Fibroblast of skin of left biceps (primary cell): ENCODE measurements at regions not wholly inside any gene's neighbourhood (a gene's known extent, or its start where the extent isn't known, plus 50 kb on each side); places are given as distances from the start of the nearest gene placed in this dataset.

Source experiments
- DNase-seq, 2 experiments: peaks; one replicate each; pipeline ENCODE4 v3.0.0-alpha.2; 2013; ENCODE audit warnings: low read depth in 2 of 2

DNA sequence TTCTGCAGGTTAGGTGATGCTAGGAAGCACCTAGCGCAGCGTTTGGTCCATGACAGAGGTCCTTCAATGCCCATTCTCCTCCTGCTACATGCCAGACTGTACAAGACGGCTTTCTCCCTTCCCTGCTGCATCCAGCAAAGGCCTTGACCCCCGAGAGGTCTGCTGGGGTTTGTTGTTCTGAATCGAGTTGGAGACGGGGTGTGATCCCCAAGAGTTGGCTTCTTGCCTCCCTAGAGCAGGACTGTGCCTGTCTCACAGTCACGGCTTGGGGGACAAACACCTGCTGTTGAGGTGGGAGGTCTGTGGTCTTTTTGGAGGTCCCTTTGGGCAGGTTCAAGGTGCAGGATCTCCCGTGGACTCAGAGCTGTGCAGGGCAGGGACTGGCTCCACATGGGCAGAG lies 352.3 kb upstream of the B3GAT1 start:
- no peak for DNase-seq

DNA sequence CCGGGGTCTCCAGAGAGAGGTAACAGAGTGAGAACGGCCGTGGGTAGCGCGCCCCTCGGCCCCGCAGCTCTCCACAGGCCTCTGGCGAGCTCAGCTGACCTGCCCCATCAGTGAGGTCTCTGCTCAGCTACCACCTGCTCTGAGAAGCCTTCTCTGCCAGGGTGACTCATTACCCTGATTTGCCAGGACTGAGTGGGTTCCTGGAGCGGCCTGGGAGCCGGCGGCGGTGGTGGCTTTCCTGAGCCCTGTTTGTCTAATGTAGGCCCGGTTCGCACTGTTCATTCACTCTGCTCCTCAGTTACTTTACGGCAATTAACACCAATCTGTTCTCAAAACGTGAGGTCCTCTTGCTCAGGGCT lies 351.0 kb upstream of the B3GAT1 start:
- no peak for DNase-seq

DNA sequence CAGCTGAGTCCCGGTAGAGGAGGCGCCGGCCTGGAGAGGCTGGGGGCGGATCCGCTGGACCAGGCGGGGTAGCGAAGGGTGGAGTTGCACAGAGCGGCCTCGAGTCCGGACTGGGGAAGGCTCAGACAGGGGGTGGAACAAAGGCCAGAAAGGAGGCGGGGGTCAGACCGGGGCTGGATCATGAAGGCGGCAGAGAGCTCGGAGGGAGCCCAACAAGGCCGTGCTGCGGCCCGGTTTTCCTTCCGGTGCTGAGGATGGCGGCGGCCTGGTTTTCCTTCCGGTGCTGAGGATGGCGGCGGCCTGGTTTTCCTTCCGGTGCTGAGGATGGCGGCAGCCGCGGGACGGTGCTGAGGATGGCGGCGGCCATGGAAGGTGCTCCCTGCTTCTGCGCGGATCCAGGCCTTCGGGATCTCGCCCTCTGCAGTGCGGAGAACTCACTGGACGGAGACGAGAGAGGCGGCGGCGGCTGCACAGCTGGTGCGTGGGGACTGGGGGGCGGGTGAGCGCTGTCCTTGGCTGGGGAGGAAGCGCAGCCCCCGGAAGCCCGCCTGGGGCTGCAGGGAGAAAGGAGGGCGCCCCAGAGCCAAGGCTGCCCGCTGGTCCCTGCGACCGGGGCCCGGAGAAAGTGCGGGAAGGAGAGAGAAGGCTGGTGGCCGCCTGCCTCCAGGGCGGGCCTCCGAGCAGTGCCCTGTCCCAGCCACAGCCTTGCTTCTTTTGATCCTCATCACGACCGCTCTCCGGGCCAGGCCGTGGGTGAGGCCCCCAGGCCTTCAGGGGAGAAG lies 350.4 kb upstream of the B3GAT1 start:
- peak in 1 of 2 experiments; percentile 1 for DNase-seq

DNA sequence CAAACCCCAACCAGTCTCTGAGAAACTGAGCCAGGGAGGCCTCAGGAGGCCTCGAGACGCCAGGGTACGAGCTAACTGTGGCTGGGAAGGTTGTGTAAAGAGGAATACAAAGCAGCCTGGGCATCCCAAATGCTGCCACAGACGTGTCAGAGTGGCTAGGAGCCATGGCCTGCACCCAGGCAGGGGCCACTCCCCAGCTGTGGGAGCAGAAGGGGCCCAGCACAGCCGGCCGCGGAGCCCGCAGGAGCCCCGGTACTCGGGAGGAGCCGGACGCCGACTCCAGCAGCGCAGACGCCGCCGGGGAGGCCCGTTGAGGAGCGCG lies 349.8 kb upstream of the B3GAT1 start:
- DNase-seq, result no peak

DNA sequence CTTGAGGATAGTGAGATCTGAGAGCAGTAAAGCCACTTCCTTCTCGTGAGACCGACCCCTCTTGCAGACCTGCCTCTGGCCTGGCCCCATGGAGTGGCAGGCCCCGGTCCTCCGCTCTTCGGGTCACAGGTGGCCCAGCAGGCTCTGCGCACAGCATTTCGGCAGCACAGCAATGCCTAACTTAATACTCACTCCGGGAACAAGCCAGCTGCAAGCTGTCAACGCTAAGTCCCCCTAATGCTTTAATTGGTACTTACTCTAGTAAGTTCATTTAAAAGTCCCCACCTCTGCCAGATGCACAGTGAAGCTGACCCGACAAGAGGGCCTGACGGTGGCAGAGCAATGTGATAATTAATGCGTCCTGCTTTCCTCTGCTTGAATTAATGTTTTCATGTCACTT lies 349.3 kb upstream of the B3GAT1 start:
- DNase-seq, result no peak

DNA sequence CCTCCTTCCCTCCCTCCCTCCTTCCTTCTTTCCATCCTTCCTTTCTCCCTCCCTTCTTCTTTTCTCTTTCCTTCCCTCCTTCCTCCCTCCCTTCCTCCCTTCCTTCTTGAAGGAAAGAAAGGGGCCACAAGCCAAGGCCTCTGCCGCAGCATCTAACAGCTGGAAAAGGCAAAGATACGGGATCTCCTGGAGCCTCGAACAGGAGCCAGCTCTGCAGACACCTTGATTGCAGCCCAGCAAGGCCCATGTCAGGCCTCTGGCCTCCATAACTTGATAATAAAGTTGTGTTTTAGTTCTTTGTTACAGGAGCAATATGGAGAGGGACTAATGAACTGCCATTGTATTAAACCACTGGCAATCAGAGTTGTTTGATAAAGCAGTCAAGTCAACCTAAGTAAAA lies 348.9 kb upstream of the B3GAT1 start:
- no peak for DNase-seq

DNA sequence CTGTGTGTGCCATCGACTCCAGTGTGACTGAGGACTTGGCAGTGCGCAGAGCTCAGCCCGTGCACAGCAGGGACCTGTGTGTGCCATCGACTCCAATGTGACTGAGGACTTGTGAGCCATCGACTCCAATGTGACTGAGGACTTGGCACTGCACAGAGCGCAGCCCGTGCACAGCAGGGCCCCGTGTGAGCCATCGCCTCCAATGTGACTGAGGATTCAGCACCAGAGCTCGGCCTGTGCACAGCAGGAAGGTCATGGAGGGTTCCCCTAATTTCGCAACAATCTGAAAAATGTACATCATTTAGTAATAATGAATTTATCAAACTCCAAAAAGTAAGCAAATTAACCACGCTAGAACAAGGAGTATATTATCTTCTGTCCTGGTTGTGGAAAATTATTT lies 348.3 kb upstream of the B3GAT1 start:
- DNase-seq, result no peak

DNA sequence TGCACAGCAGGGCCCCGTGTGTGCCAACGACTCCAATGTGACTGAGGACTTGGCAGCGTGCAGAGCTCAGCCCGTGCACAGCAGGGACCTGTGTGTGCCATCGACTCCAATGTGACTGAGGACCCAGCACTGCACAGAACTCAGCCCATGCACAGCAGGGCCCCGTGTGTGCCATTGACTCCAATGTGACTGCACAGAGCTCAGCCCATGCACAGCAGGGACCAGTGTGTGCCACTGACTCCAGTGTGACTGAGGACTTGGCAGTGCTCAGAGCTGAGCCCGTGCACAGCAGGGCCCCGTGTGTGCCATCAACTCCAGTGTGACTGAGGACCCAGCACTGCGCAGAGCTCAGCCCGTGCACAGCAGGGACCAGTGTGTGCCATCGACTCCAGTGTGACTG lies 347.8 kb upstream of the B3GAT1 start:
- no peak for DNase-seq

DNA sequence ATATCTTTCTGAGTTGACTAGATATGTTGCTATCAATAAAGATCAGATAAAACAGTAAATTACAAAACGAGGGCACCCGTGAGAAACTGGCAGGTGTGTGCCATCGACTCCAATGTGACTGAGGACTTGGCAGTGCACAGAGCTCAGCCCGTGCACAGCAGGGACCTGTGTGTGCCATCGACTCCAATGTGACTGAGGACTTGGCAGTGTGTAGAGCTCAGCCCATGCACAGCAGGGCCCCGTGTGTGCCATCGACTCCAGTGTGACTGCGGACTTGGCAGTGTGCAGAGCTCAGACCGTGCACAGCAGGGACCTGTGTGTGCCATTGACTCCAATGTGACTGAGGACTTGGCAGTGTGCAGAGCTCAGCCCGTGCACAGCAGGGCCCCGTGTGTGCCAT lies 347.2 kb upstream of the B3GAT1 start:
- DNase-seq, result no peak

DNA sequence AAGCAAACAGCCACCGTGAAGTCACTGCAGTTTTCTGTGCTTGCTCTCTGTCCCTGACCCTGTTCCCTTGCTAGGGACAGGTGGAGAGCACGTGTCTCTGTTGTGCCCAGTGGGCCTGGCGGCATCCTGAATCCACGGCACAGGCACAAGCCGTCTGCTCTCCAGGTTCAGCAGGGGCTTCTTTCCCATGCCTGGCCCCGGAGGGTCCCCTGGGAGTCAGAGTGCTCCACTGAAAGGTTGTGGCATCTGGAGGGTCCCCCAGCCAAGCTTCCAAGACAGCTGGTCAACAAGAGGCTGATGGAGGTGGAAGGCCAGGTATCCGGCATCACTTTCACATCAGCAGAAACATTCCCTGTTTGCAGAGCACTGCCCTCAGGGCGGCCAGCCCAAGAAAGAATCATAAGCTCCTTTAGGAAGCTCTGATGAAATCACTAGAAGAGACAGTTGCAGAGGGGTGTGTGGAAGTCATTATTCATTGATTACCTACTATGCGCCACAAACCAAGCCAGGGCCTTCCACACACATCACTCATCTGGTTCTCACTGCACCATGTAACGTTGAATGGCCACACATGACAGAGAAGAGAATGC lies 346.4 kb upstream of the B3GAT1 start:
- DNase-seq, result no peak

DNA sequence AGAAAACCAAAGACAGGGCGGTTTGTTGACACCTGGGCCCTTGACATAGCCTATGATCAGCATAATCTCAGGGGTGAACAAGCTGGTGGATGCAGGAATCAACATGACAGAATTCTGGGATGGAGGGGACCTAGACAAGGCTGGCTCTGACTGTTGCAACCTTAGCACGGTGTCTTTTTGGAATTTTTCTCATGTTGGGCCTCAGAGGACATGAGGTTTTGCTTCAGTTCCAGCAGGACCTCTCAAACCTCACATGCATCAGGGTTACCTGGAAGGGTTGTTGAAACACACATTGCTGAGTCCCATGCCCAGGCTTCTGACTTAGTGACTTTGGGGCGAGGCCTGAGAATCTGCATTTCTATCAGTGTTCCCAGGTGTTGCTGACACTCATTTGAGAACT lies 345.6 kb upstream of the B3GAT1 start:
- DNase-seq, result no peak

DNA sequence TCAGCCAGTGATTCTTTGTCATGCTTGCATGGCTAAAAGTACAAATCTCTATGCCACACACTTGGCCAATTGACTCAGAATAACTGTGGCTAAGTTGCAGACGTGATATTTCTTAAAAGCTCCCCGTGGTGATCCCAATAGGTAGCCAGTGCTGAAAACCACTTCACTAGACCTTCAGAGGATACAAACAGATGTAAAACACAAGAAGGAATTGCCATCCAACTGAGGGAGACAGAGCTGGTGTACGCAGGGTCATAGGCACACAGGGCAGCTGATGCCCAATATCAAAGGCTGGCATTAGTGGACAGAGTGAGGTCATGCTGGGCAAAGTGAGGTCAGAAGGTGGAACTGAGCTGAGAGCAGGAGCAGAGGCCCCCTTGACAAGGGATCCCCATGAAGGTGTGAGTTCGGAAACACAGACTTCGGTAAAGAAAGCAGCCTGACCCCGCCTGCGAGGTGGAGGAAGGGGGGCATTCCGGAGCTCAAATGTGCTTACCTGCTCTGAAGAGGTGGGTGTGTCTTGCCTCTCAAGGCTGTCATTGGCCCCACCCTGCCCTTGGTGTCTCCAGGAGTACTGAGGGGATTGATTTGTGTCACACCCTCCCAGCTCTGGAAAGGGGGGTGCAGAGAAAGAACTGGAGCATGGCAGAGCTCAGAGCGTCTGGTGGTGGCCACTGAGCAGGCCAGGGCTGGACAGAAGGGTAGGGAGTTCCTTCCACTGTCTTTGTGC lies 344.9 kb upstream of the B3GAT1 start:
- DNase-seq, result no peak

DNA sequence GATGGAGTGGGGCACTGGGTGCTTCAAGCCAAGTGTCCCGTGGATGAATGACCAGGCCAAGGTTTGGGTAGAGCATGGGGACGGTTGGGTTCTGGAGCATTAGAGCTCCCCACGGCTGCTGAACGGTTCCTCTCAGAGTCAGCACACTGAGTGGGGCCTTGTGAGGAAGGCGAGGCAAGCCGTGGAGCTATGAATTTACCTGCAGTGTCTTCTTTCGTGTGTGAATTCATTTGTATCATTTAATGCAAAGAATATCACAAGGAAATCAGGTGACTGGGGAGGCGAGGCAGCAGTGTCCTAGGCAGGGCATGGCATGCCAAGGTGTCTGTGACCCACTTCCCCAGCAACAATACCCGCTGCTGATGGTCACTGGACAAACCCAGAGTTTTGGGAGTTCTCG lies 343.5 kb upstream of the B3GAT1 start:
- DNase-seq, result no peak

DNA sequence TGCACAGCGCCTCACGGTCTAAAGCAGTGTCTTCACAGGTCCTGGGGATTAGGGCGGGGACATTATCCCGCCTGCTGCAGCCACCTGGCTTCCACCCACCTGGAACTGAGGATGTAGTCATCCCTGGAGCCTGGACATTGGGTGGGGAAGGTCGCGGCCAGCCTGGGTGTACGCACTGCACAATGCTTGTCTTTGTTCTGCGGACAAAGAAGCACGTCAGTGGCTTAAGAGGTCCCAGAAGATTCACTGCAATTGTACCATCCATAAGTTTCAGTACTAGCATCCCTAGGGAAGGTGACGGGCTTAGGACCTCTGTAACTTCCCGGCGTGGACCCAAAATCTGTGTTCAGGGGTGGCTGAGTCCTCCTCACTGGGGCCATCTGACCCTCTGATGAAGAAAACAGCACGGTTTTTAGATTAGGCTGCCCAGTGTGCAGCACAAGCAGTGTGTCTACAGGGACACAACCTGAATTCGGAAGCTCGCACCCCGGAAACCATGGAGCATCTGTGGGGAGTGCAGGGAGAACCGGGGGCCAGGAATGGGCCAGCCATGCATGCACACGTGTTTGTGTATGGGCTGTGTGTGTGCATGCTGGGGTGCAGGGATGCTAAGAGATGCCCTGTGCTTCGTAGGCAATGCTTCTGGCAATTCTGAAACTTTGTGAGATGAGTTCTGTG lies 342.6 kb upstream of the B3GAT1 start:
- no peak for DNase-seq

DNA sequence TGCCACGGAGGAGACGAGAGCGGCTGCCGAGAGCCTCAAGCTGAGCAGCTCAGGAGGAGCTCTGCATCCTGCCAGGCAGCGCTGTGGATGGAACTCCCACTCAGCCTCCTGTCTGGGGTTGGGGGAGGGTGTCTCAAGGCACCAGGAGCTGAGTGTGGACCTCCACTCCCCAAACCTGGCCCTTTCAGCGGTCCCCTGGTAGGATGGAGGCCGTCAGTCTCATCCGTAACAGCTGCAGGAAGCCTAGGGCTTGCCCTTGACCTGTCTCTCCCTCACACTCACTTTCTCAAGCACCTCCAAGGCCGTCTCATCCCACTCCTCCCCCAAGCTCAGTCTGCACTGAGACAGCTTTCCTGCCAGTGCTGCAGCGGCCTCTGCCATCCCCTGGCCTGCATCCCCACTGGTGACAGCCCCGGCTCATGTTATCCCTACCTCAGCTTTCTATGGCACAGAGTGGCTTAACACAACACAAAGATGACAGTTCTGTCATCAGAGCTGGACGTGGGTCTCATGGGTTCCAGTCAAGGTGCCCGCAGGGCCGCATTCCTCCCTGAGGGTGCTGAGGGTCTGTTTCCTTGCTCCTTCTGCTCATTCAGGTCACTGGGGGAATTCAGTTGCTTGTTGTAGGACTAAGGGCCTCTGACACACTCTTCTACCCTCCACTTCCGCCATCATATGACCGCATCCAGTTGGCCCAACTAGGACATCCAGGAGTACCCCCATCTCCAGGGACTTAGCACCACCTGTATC lies 341.9 kb upstream of the B3GAT1 start:
- DNase-seq, result no peak

DNA sequence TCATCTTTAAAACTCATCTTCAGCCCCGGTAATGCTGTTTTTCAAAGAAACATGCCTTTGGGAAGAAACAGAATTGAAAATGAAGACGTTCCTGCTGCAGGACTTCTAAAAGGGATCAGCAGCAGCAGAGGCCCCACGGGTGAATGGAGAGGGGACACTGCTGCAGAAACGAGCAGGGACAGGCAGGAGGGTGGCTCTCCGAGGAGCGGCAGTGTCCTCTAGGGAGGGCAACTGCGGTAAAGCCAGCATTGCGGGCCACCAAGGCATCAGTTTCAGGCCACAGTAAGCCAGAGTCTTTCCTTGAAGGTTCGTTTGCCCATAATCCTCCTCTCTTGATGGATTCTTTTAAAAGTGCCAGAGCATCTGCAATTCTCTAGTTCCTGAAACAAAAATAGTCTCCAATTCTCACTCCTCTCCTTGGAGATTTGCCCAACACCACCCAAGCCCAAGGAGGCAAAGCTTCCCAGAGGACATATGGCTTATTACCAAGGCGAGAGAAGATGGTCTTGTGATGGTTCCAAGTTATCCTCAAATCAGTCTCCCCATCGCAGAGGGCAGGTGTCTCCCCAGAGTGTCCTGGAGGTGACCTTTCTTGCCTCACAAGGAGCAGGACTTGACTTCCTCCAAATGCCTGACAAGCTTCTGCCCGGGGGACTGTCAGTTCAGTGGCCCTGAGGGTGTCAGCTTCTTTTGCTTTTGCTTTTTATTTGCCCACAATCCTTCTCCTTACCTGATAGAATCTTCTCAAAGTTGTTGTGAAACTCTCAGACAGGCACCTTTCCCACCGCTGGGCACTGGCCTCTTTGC lies 341.1 kb upstream of the B3GAT1 start:
- no peak for DNase-seq

DNA sequence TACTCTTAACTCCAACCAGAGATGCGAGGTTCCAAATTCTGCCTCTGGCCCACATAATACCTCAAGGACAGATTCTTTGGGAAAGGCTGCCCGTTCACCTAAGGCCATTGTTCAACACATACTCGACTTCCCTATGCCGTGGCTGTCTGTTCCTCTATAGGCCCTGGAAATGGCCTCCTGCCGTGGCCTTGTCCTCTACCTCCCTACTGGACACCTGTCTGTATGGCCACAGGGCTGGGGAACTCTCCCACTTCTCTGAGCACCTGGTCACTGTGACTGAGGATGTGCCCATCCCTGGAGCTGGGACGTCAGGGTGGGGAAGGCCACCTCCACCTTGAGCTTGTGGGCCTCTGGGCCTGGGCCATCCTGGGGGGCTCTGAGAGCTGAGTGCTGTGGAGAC lies 340.5 kb upstream of the B3GAT1 start:
- no peak for DNase-seq

DNA sequence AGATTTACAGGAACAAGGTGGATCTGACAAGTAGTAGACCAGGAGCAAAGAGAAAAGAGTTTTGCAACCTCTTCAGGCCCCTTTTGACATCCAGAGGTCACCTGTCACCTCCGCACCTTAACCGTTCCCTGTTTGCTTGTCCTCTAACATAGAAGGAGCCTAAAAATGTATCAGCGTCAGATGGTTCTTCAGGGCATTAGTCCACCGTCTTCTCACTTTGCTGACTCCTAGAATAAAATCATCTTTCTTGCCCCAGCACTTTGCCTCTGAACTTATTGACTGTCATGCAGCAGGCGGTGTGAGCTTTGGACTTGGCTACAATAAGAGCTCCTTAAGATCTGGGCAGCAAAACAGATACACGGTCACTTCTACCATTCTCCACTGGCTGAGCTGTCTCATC lies 339.7 kb upstream of the B3GAT1 start:
- no peak for DNase-seq

DNA sequence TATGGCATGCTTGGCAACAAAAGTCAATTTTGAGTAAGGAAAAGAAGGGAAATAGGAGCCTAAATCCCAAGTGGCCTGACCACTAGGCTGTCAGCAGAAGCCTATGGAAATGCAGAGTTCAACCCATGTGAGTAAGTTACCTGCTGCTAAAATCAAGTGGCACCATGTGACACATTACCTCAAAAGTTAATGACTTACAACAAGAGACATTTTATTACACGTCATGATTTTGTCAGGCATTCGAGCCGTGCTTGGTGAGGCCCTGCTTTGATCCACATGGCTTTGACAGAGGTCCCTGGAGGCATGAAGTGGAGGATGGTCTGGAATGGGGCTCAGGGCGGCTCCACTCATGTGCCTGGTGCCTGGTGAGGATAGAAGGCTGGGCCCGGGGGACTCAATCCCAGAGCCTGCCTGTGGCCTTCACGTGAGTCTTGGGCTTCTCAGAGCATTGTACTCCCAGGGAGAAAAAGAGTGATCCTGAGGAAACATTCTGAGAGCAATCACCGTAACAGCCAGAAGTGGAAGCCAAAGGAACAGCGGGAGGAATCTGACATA lies 339.1 kb upstream of the B3GAT1 start:
- no peak for DNase-seq

DNA sequence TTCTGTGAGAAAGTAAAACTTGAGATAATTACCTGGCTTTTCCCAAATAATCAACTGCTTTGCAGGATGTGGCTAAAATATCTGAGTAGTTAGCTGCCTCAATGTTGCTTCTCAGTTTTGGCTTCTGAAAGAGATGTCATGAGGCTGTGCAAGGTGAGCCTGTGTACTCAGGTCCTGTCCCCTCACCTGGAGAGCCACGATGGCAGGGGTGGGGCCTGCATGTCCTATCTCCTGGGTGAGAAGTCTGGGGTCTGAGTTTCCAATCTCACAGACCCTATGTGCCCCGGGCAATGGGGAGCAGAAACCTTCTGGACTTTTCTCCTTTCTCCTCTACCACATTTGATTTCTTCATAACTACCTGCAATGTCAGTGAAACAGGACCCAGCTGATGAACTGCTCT lies 338.6 kb upstream of the B3GAT1 start:
- DNase-seq, result no peak
